ENCODE measurements at regions not wholly inside any gene's neighbourhood (a gene's known extent, or its start where the extent isn't known, plus 50 kb on each side); places are given as distances from the start of the nearest gene placed in this dataset.

DNA sequence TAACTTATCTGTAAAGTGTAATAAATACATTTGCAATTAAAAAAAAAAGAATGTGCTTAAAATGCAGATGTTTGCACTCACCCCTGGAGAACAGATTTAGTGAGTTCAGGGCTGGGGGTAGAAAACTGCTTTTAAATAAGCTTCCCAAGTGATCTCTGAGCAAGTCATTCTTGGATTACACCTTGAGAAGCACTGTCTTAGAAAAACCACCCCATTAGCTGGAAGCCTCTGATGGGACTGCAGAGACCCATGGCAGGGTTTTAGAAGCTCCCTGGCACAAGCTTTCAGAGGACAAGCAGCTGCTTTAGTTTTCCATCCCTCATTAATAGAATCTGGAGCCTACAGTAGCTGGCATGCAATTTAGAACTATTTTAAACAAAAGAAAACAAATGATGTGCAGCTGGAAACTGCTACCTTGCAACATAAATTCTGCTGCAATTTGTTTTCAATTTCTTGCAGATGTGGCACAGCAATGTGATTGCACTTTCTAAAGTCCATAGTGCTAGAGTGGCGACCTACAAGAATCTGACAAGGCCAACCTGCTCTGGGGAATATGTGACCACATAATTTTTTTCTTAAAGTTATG lies 141.5 kb downstream of the CDC42EP3 start:
- Mint-ChIP-seq H3K4me3 (no peak overlapping the region), H3K9me3 (no peaks in the 10 kb centered on the region), H3K36me3 (ENCODE audit: low read depth) (no peaks in the 10 kb centered on the region), H3K27ac (no peak overlapping the region), H3K27me3 (ENCODE audit: insufficient read depth) (peaks cover 5% of the 10 kb centered on the region), H3K4me1 (ENCODE audit: low read depth) (no peaks in the 10 kb centered on the region)
- DNase-seq (ENCODE audit: low spot score) = no peak
- intact Hi-C loops (cut with micrococcal nuclease) = loop anchor here (5.0 to 10.0 kb wide), 2 partner anchors 113 to 215 kb away; no protein-coding TSS in a partner anchor

DNA sequence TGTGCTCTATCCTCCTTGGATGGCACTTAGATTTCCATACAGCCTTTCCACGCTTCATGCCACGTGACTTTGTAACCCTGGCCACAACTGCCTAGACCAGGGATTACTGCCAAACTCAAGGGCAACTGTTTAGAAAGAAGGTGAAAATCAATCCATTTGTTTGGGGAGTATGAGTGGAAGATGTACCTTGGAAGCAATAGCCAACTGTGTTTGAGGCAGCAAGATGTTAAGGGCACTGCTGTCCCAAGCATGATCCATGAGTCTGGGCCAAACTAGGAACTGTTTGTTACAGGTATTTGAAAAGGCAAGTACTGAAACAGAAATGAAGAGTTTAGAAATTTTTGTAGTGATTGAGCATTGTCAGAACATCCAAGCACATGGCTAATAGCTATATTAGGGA lies 138.9 kb downstream of the CDC42EP3 start:
- peaks cover 9% of the 10 kb centered on the region for H3K27me3 Mint-ChIP-seq (ENCODE audit: insufficient read depth)
- no peaks in the 10 kb centered on the region for H3K4me1 Mint-ChIP-seq (ENCODE audit: low read depth)
- no peak overlapping the region for H3K4me3 Mint-ChIP-seq
- no peak for DNase-seq (ENCODE audit: low spot score)
- intact Hi-C loops (cut with micrococcal nuclease) = no loop called here
- no peak overlapping the region for H3K27ac Mint-ChIP-seq
- H3K36me3 Mint-ChIP-seq (ENCODE audit: low read depth) = no peaks in the 10 kb centered on the region
- H3K9me3 Mint-ChIP-seq = no peaks in the 10 kb centered on the region

DNA sequence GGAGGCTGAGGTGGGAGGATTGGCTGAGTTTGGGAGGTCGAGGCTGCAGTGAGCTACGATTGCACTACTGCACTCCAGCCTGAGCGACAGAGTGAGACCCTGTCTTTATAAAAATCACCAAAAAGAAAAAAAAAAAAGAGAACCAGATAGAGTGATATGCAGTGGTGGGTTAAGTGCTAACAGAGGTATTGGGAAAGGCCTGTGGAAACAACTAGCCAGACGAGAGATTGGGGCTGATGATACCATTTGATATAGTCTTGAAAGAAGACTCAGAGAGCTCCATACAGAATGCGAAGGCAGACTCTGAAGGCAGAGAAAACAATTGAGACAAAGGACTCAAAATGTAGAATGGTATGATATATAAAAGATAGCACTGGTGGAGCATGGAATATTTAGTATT lies 134.1 kb downstream of the CDC42EP3 start:
- no peak for DNase-seq (ENCODE audit: low spot score)
- Mint-ChIP-seq H3K36me3 (ENCODE audit: low read depth) (no peaks in the 10 kb centered on the region), H3K4me3 (no peak overlapping the region), H3K27me3 (ENCODE audit: insufficient read depth) (peaks cover 15% of the 10 kb centered on the region), H3K27ac (no peak overlapping the region), H3K9me3 (no peaks in the 10 kb centered on the region), H3K4me1 (ENCODE audit: low read depth) (no peaks in the 10 kb centered on the region)
- intact Hi-C loops (cut with micrococcal nuclease) = loop anchor here (5.0 kb wide), 3 partner anchors 135 to 340 kb away; partner anchors contain the start of gene CDC42EP3

DNA sequence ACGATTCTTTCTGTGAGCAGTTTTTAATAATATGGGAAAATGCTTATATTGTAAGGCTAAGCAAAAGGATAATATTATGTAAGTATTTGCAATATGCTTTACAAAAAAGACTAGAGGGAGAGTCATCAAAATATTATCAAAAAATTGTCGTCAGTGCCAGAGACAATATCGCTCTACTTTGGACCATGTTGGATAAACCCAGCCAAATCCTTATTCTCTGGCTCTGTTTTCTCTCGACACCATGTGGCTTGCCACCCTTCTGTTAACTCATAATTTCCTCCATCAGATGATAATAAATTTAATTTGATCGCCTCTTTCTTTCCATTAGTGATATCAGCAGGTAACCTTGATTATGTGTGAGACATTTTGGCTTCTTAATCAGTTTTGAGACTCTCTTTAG lies 129.9 kb downstream of the CDC42EP3 start:
- Mint-ChIP-seq H3K27me3 (ENCODE audit: insufficient read depth) (peaks cover 26% of the 10 kb centered on the region), H3K27ac (no peak overlapping the region)
- DNase-seq (ENCODE audit: low spot score) = no peak

DNA sequence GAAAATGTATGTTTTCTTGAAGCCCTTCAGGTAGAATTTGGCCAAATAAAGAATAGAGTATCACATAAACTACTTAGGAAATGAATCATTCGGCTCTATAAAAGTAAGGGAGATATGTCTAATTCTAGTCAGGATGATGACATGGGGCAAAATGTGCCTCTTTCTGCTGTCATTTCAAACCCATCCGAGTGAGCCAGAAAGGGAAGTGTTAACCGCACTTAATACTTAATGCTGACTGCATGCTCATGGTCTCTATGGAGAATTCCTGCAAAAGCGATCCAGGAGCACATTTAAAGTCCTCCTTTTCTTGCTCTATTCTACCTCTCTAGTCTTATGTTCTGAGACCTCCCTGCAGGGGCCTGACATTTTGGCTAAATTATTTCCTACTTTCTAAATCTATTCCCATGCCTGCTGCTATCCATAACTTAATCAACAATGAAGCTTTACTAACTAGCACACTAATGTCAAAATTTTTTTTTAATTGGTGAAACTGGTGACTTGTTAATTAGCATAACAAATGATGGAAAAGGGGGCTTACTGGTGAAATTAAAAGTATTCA lies 127.4 kb downstream of the CDC42EP3 start:
- no peak overlapping the region for H3K27ac Mint-ChIP-seq
- H3K4me3 Mint-ChIP-seq = no peak overlapping the region
- H3K36me3 Mint-ChIP-seq (ENCODE audit: low read depth) = no peaks in the 10 kb centered on the region
- peaks cover 22% of the 10 kb centered on the region for H3K27me3 Mint-ChIP-seq (ENCODE audit: insufficient read depth)
- DNase-seq (ENCODE audit: low spot score) = no peak
- H3K4me1 Mint-ChIP-seq (ENCODE audit: low read depth) = no peaks in the 10 kb centered on the region
- H3K9me3 Mint-ChIP-seq = no peaks in the 10 kb centered on the region
- intact Hi-C loops (cut with micrococcal nuclease) = no loop called here

More for the DNA sequence above, 129.9 kb downstream of the CDC42EP3 start:
- H3K4me1 Mint-ChIP-seq (ENCODE audit: low read depth) = no peaks in the 10 kb centered on the region
- intact Hi-C loops (cut with micrococcal nuclease) = no loop called here
- H3K4me3 Mint-ChIP-seq = no peak overlapping the region
- H3K9me3 Mint-ChIP-seq = no peaks in the 10 kb centered on the region
- H3K36me3 Mint-ChIP-seq (ENCODE audit: low read depth) = no peaks in the 10 kb centered on the region

DNA sequence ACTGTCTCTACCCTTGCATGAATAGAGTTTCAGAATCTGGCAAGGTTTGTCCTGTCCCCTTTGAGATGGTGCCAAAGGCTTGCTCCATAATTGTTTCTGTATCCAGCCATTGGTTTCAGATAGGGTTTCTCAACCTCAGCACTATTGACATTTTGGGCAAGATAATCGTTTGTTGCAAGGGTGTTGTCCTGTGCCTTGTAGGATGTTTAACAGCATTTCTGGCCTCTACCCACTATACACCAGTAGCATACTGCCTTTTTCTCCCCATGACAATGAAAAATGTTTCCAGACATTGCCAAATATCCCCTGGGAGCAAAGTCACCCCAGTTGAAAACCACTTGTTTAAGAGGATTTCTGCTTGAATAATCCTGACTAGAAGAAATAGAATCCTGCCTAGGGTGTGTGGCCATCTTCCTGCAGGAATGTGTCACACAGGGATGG lies 126.8 kb downstream of the CDC42EP3 start:
- peaks cover 22% of the 10 kb centered on the region for H3K27me3 Mint-ChIP-seq (ENCODE audit: insufficient read depth)
- H3K36me3 Mint-ChIP-seq (ENCODE audit: low read depth) = no peaks in the 10 kb centered on the region
- no peaks in the 10 kb centered on the region for H3K4me1 Mint-ChIP-seq (ENCODE audit: low read depth)
- H3K9me3 Mint-ChIP-seq = no peaks in the 10 kb centered on the region
- H3K27ac Mint-ChIP-seq = no peak overlapping the region
- intact Hi-C loops (cut with micrococcal nuclease) = no loop called here
- DNase-seq (ENCODE audit: low spot score) = no peak
- H3K4me3 Mint-ChIP-seq = no peak overlapping the region

DNA sequence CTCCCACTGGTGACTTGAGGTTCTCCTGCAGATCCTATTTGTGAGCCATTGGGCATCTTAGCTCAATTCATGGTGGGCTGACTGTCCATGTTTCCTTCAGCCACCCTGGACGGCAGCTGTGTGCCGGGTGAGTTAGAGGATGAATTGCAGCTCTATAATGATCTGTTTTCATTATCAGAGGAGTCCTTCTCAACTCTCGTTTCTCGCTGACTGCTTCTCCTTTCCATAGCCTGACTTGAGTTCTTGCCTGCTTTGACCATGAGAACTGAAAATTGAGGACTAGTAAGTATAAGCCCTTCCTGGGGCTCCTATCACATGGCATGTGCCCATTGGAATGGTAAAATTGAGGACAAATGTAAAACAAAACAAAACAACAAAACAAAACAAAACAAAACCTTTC lies 121.8 kb downstream of the CDC42EP3 start:
- no peaks in the 10 kb centered on the region for H3K36me3 Mint-ChIP-seq (ENCODE audit: low read depth)
- intact Hi-C loops (cut with micrococcal nuclease) = no loop called here
- DNase-seq (ENCODE audit: low spot score) = no peak

DNA sequence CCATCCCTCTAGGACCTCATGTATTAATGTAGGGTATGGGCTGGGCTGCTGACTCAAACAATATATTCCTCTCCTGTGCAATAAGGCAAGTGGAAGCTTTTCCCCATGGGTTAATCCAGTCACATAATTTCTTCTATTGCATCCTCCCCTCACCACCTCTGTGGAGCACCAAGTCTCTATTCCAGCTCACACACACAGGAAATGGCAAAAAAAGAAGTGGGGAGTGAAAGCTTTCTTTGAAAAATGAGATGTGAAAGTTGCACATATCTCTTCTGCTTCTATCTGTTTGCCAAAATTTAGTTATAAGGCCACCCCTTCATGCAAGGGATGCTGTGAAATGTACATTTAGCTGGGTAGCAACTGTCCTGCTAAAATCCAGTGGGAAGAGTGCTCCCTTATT lies 121.3 kb downstream of the CDC42EP3 start:
- DNase-seq (ENCODE audit: low spot score) = no peak
- intact Hi-C loops (cut with micrococcal nuclease) = no loop called here
- peaks cover 11% of the 10 kb centered on the region for H3K4me1 Mint-ChIP-seq (ENCODE audit: low read depth)
- no peak overlapping the region for H3K27ac Mint-ChIP-seq
- no peak overlapping the region for H3K4me3 Mint-ChIP-seq
- no peaks in the 10 kb centered on the region for H3K36me3 Mint-ChIP-seq (ENCODE audit: low read depth)
- no peaks in the 10 kb centered on the region for H3K9me3 Mint-ChIP-seq
- H3K27me3 Mint-ChIP-seq (ENCODE audit: insufficient read depth) = peaks cover 5% of the 10 kb centered on the region

More for the DNA sequence above, 121.8 kb downstream of the CDC42EP3 start:
- Mint-ChIP-seq H3K27ac (no peak overlapping the region), H3K4me3 (no peak overlapping the region), H3K27me3 (ENCODE audit: insufficient read depth) (peaks cover 7% of the 10 kb centered on the region), H3K4me1 (ENCODE audit: low read depth) (peaks cover 11% of the 10 kb centered on the region), H3K9me3 (no peaks in the 10 kb centered on the region)

DNA sequence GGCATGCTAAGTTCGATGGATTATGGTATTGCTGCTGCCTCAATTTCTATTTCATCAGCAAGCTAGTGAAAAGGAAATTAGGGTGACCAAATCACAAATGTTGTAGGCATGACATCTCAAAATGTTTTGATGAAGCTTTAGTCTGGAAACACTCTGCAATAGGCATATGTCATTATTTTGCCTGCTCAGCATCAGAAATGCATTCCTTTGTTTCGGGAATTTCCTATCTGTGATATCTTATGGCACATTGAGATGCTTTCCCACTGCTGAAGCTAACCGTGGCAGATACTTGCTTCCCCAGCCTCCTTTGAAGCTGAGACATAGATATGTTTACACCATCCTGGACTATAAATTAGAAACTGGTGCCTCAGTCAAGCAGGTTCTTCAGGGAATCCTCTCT lies 119.7 kb downstream of the CDC42EP3 start:
- Mint-ChIP-seq H3K4me1 (ENCODE audit: low read depth) (peaks cover 11% of the 10 kb centered on the region), H3K27me3 (ENCODE audit: insufficient read depth) (no peaks in the 10 kb centered on the region), H3K27ac (no peak overlapping the region), H3K4me3 (no peak overlapping the region), H3K9me3 (no peaks in the 10 kb centered on the region), H3K36me3 (ENCODE audit: low read depth) (no peaks in the 10 kb centered on the region)
- intact Hi-C loops (cut with micrococcal nuclease) = no loop called here
- DNase-seq (ENCODE audit: low spot score) = no peak

DNA sequence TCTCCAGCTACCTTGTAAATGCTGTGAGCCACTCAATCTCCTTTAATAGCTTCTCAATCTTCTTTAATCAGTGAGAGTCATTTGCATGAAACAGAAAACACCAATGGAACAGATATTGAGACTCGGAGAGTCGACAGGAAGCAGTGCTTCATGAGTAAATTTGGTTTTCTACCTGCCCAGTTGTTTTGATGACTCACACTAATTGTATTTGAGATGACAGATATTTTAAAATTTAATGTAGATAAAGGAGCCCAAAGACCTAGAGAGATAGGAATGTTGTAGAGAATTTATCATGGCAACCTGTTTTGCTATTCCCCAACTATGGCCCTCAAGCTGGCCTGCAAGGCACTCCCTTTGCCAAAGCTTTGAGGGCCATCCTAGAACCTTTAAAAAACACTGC lies 119.1 kb downstream of the CDC42EP3 start:
- intact Hi-C loops (cut with micrococcal nuclease) = no loop called here
- no peaks in the 10 kb centered on the region for H3K9me3 Mint-ChIP-seq

DNA sequence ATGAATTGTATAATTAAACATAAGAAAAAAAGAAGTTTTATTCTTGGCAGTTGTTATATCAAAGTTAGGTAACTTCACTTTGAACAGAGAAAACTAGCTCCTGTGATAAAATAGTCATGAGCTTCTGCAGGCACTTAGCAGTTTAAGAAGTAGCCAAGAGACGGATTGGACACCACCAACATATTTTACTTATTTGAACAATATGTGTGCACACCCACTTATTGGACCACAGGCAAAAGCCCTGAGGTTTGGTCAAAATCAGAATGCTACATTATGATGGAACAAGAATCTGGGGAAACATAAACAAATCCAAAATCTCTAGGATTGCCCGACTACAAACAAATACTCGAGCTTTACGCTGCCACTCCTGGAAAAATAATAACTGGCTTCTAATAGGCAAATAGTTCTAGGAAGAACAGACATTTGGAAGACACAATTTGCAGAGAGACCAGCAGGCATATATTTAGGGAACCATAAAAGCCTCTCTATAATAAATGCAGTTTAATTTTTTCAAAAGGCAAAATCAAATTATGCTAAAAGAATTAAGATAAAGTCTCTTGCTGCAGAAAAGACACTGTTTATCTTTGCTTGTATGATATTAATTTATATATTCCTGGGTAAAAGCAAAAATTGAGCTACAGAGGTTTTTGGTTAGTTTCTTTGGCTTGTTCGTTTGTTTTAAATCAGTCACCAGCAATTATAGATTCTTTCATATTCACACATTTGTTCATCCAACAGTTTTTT lies 117.9 kb downstream of the CDC42EP3 start:
- intact Hi-C loops (cut with micrococcal nuclease) = no loop called here
- Mint-ChIP-seq H3K9me3 (no peaks in the 10 kb centered on the region), H3K4me3 (no peak overlapping the region), H3K27me3 (ENCODE audit: insufficient read depth) (no peaks in the 10 kb centered on the region), H3K36me3 (ENCODE audit: low read depth) (no peaks in the 10 kb centered on the region), H3K4me1 (ENCODE audit: low read depth) (peaks cover 11% of the 10 kb centered on the region), H3K27ac (no peak overlapping the region)
- no peak for DNase-seq (ENCODE audit: low spot score)

More for the DNA sequence above, 119.1 kb downstream of the CDC42EP3 start:
- DNase-seq (ENCODE audit: low spot score) = no peak
- no peaks in the 10 kb centered on the region for H3K36me3 Mint-ChIP-seq (ENCODE audit: low read depth)
- no peak overlapping the region for H3K27ac Mint-ChIP-seq
- H3K4me3 Mint-ChIP-seq = no peak overlapping the region
- H3K27me3 Mint-ChIP-seq (ENCODE audit: insufficient read depth) = no peaks in the 10 kb centered on the region
- H3K4me1 Mint-ChIP-seq (ENCODE audit: low read depth) = peaks cover 11% of the 10 kb centered on the region

DNA sequence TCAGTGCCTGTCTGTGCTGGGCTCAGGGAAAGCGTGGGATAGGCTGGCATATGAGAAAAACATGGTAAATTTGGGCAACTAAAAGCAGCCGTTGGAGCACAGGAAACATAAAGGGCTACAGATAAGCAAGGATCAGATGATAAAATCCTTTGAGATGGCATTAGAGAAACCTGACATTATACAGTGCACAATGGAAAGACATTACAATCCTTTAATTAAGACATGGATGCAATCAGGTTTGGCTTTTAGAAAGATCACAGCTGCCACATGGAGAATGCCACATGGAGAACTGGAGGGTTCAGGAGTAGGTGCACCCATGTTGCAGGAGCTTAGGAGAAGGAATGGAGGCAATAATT lies 117.3 kb downstream of the CDC42EP3 start:
- no peak for DNase-seq (ENCODE audit: low spot score)
- intact Hi-C loops (cut with micrococcal nuclease) = no loop called here
- Mint-ChIP-seq H3K4me1 (ENCODE audit: low read depth) (peaks cover 11% of the 10 kb centered on the region), H3K27me3 (ENCODE audit: insufficient read depth) (no peaks in the 10 kb centered on the region), H3K4me3 (no peak overlapping the region), H3K9me3 (no peaks in the 10 kb centered on the region), H3K36me3 (ENCODE audit: low read depth) (no peaks in the 10 kb centered on the region), H3K27ac (no peak overlapping the region)

DNA sequence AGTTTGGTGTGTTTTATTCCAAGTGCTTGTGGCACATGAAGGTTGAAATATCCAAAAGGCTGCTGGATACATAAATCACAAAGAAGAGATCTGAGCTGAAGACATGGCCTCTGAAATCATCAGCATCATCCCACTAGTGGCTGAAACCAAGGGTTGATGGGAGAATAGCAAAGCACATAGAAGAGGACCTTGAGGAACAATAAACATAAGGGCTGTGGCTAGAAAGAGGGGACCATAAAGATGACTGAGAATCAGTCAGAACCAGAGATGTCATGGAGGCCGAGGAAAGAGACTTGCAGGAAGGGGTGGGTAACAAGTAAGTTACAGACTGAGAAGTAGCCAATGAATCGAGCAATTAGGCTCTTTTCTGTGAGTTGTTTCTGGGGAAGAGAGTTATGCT lies 116.8 kb downstream of the CDC42EP3 start:
- DNase-seq (ENCODE audit: low spot score) = no peak
- intact Hi-C loops (cut with micrococcal nuclease) = no loop called here
- Mint-ChIP-seq H3K4me1 (ENCODE audit: low read depth) (peaks cover 11% of the 10 kb centered on the region), H3K4me3 (no peak overlapping the region), H3K27ac (no peak overlapping the region), H3K36me3 (ENCODE audit: low read depth) (no peaks in the 10 kb centered on the region), H3K9me3 (no peaks in the 10 kb centered on the region), H3K27me3 (ENCODE audit: insufficient read depth) (no peaks in the 10 kb centered on the region)

All from activated T-helper 1 cell treated with anti-CD3 and anti-CD28 coated beads, Interleukin-12 subunit alpha, Interleukin-12 subunit beta, Interleukin-2, Interleukin-4 antibody, amounts not matched to agents 30 ng/mL and 10 ng/mL and 1 ng/mL, durations not matched to agents 14 hours and 24 hours and 36 hours (primary cell).